Psoas muscle (tissue), 7 donors: ENCODE measurements at regions not wholly inside any gene's neighbourhood (a gene's known extent, or its start where the extent isn't known, plus 50 kb on each side); places are given as distances from the start of the nearest gene placed in this dataset.

Experiments used
- ATAC-seq, 4 donors: fragments of 200-7000 bp; cut with Tn5 transposase; one replicate each; pipeline ENCODE4 v1.9.1; 2020; ENCODE audit warnings: moderate library complexity in 3 of 4, mild to moderate bottlenecking in 2 of 4
- DNase-seq, 2 donors: peaks; one replicate each; pipeline ENCODE4 v3.0.0-alpha.2; 2020
- H3K27ac ChIP-seq: fragments of 200-600 bp; one replicate; pipeline ENCODE4 v1.8.0; 2022
- H3K27me3 ChIP-seq, 3 donors: fragments of 200-600 bp in 1 of 3; one replicate each; pipeline versions ENCODE4 v1.6.1 to v1.8.0; 2013 to 2022; ENCODE audit warnings: low read length in 2 of 3, mild to moderate bottlenecking in 2 of 3, moderate library complexity in 1 of 3; ENCODE audit not compliant: insufficient read depth in 3 of 3
- H3K36me3 ChIP-seq, 2 donors: fragments of 200-600 bp in 1 of 2; one replicate each; pipeline versions ENCODE4 v1.6.1 to v1.8.0; 2013 to 2022; ENCODE audit warnings: low read depth in 1 of 2, mild to moderate bottlenecking in 1 of 2, moderate library complexity in 1 of 2; ENCODE audit not compliant: insufficient read depth in 1 of 2
- H3K4me1 ChIP-seq: fragments of 200-600 bp; one replicate; pipeline ENCODE4 v1.8.0; 2022
- H3K4me3 ChIP-seq: fragments of 200-600 bp; one replicate; pipeline ENCODE4 v1.8.0; 2022; ENCODE audit warnings: mild to moderate bottlenecking
- H3K9me3 ChIP-seq: fragments of 200-600 bp; one replicate; pipeline ENCODE4 v1.8.0; 2022
- WGBS, 3 donors: extraction: QIAGEN DNeasy Blood & Tissue Kit; methylation state at CpG; one replicate each; pipeline versions ENCODE4 v1.1.6 to v1.1.7; 2013; 5-methylcytosine and 5-hydroxymethylcytosine counted together
- intact Hi-C, 2 donors: fragments of 100-400 bp; cut with DNase I; formaldehyde crosslinking; loops; one replicate each; pipeline versions ENCODE4 v1.11.0 to v1.14.2; 2022
- TF ChIP-seq, protein P1 (sequence below): fragments of 200-600 bp; IDR thresholded peaks from one replicate; pipeline ENCODE4 v1.8.0; 2022; ENCODE audit warnings: antibody characterized with exemption
- donor health status: healthy with polysubstance abuse.
- donor health status: DM: no; HTN: no; CAD: no; lungs with moderate emphysema.
- donor health status: Bipolar disorder and iron deficiency.
- donor health status: healthy.
- donor health status: DM: yes; HTN: yes; CAD: no.
- donor health status: DM: no; HTN: no; CAD: no.
- donor health status: DM: yes; HTN: yes; CAD: no.

DNA sequence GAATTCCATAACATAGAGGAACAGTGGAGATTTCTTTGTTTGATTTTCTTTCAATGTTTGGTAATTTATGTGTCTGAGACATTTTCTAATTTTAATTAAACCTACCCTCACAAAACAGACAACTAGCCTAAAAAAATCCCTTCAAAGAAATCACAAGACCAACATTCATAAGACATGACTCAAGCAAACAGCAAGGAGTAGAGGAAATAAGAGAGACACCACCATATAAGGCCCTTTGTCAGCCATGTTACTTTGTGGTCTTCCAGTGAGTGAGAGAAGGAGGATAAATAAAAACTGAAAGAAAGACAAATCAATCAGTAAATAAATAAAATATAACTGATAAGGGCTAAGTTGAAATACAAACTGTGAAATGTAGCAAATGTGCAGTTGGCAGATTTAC lies 830.8 kb upstream of the SLC39A10 start:
- ATAC-seq (no peak), DNase-seq (no peak)
- Histone ChIP-seq H3K9me3 (no peaks in the 10 kb centered on the region), H3K4me3 (no peak overlapping the region), H3K27me3 (no peaks in the 10 kb centered on the region), H3K27ac (no peak overlapping the region), H3K36me3 (no peaks in the 10 kb centered on the region), H3K4me1 (no peaks in the 10 kb centered on the region)
- intact Hi-C loops: no loop called here
- TF ChIP-seq, protein P1, sequence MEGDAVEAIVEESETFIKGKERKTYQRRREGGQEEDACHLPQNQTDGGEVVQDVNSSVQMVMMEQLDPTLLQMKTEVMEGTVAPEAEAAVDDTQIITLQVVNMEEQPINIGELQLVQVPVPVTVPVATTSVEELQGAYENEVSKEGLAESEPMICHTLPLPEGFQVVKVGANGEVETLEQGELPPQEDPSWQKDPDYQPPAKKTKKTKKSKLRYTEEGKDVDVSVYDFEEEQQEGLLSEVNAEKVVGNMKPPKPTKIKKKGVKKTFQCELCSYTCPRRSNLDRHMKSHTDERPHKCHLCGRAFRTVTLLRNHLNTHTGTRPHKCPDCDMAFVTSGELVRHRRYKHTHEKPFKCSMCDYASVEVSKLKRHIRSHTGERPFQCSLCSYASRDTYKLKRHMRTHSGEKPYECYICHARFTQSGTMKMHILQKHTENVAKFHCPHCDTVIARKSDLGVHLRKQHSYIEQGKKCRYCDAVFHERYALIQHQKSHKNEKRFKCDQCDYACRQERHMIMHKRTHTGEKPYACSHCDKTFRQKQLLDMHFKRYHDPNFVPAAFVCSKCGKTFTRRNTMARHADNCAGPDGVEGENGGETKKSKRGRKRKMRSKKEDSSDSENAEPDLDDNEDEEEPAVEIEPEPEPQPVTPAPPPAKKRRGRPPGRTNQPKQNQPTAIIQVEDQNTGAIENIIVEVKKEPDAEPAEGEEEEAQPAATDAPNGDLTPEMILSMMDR: no peak

DNA sequence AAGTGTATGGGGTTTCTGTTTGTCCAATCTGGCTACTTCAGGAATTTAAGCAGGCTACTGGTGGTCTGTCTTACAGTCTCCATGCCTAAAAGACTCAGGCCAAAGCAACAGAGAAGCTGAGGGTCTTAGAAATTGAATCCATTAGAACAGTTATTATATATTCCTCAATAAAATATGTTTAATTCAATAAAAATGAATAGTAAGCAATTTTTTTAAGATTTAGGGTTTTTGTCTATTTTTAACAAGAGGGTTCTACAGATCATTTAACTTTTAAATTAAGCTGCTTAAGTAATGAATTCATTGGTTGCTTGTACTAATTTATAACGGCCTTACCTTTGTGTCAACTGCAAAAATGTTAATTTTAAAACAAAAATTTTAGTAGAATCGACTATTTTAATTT lies 832.6 kb upstream of the SLC39A10 start:
- TF ChIP-seq, protein P1: no peak
- Histone ChIP-seq H3K9me3 (no peaks in the 10 kb centered on the region), H3K36me3 (no peaks in the 10 kb centered on the region), H3K27me3 (no peaks in the 10 kb centered on the region), H3K4me1 (no peaks in the 10 kb centered on the region), H3K4me3 (no peak overlapping the region), H3K27ac (no peak overlapping the region)
- DNase-seq (no peak), ATAC-seq (no peak)
- intact Hi-C loops: no loop called here
- 80 to 82% (median 81%) methylated on average over 2 of the region's 2 CpGs for WGBS, 3 donors

DNA sequence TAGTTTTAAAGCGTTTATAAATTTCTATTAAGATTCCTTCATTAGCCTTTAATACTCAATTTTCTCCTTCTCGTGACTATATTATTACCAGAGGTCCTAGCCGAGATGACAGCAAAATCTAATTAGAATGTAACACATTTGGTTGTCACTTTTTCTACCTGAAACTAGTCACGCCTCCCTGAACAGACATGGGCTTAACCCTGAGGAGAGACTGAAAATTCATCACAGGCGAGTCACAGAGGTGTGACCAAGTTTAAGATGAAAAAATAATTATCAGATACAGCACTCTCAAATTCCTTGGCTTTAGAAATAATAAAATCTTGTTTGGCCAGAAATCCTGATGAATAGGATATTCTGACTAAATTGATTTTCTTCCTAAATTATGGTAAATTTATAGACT lies 834.4 kb upstream of the SLC39A10 start:
- H3K27me3 ChIP-seq: no peaks in the 10 kb centered on the region
- ATAC-seq (no peak), DNase-seq (no peak)
- no peaks in the 10 kb centered on the region for H3K36me3 ChIP-seq
- no peaks in the 10 kb centered on the region for H3K4me1 ChIP-seq
- WGBS, 3 donors: 86 to 91% (median 90%) methylated on average over 5 of the region's 5 CpGs
- H3K4me3 ChIP-seq: no peak overlapping the region
- H3K27ac ChIP-seq: no peak overlapping the region
- H3K9me3 ChIP-seq: no peaks in the 10 kb centered on the region
- TF ChIP-seq, protein P1: no peak
- intact Hi-C loops: no loop called here

DNA sequence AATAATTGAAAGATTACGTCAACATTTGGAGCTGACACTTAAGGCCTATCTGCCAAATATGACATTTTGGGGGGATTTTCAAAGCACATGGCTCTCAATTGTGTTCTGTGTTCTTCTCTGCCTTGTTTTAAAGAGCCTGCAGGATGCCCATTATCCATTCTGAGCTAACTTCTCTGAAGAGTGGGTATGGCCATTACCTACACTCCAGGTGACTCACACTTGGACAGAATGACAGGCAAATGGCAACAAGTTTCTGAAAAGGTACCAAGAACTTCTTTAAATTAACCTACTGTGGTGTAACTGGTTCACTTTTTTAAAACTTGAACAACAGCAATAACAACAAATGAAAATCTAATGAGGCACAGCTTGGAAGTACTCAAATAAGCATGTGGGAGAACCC lies 834.9 kb upstream of the SLC39A10 start:
- intact Hi-C loops: no loop called here
- H3K27ac ChIP-seq: no peak overlapping the region
- H3K9me3 ChIP-seq: no peaks in the 10 kb centered on the region
- H3K4me3 ChIP-seq: no peak overlapping the region
- no peaks in the 10 kb centered on the region for H3K36me3 ChIP-seq
- no peak for ATAC-seq
- DNase-seq: no peak
- H3K4me1 ChIP-seq: no peaks in the 10 kb centered on the region
- WGBS, 3 donors: 0% methylated on average over 1 of the region's 1 CpG
- TF ChIP-seq, protein P1: no peak
- H3K27me3 ChIP-seq: no peaks in the 10 kb centered on the region

DNA sequence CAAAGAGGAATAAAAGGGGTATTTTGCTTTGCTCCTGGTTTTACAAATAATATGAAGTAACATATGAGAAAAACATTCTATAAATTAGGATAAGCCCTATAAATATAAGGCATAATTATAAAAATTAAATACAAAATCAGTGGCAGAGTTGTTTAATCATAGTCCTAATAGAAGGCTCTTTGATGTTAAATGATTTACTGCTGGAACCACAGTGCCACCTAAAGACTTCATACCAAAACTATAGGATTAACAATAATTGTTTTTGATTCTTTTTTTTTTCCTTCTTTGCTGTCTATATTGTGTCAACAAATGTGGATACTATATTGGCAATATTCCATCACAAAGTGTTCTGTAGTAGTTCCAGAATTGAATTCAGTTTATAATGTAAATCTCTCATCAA lies 837.7 kb upstream of the SLC39A10 start:
- H3K27me3 ChIP-seq: no peaks in the 10 kb centered on the region
- intact Hi-C loops: no loop called here
- no peak for ATAC-seq

More for the DNA sequence above, 837.7 kb upstream of the SLC39A10 start:
- Histone ChIP-seq H3K27ac (no peak overlapping the region), H3K4me1 (no peaks in the 10 kb centered on the region), H3K4me3 (no peak overlapping the region), H3K9me3 (no peaks in the 10 kb centered on the region), H3K36me3 (no peaks in the 10 kb centered on the region)
- no peak for DNase-seq
- TF ChIP-seq, protein P1: no peak
